ENCODE measurements at regions not wholly inside any gene's neighbourhood (a gene's known extent, or its start where the extent isn't known, plus 50 kb on each side); places are given as distances from the start of the nearest gene placed in this dataset.

- no peak for TF ChIP-seq EZH2 (IDR thresholded peaks at IDR 0.05; ENCODE audit: low read length, unreplicated experiment)
- TF ChIP-seq, protein P1, sequence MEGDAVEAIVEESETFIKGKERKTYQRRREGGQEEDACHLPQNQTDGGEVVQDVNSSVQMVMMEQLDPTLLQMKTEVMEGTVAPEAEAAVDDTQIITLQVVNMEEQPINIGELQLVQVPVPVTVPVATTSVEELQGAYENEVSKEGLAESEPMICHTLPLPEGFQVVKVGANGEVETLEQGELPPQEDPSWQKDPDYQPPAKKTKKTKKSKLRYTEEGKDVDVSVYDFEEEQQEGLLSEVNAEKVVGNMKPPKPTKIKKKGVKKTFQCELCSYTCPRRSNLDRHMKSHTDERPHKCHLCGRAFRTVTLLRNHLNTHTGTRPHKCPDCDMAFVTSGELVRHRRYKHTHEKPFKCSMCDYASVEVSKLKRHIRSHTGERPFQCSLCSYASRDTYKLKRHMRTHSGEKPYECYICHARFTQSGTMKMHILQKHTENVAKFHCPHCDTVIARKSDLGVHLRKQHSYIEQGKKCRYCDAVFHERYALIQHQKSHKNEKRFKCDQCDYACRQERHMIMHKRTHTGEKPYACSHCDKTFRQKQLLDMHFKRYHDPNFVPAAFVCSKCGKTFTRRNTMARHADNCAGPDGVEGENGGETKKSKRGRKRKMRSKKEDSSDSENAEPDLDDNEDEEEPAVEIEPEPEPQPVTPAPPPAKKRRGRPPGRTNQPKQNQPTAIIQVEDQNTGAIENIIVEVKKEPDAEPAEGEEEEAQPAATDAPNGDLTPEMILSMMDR (conservative IDR thresholded peaks at IDR 0.05; ENCODE audit: low read depth, low read length), result no peak
- no peak for TF ChIP-seq EZH2phosphoT487 (IDR thresholded peaks at IDR 0.05; ENCODE audit: borderline replicate concordance, low read length)
Measured at GRCh38 chr4:173837517-173837916, 307.5 kb upstream of the HAND2 start.

Measured in PC-3 (cell line).